ENCODE measurements at regions not wholly inside any gene's neighbourhood (a gene's known extent, or its start where the extent isn't known, plus 50 kb on each side); places are given as distances from the start of the nearest gene placed in this dataset.

GRCh38 chr5:82614706-82615105, 336.6 kb upstream of the RPS23 start:
- Histone ChIP-seq H3K9me3 (ENCODE audit: insufficient read depth in 2 of 2, low read depth in 1 of 2, low read length in 1 of 2) (0 out of 4 replicates have a peak, but pooled peaks cover 0 to 2% of the 10 kb centered on the region in 2 experiments), H4K20me1 (replicated peaks in 1 of 2; ENCODE audit: control insufficient read depth in 1 of 2, insufficient read depth in 2 of 2, low read length in 2 of 2) (no peaks in the 10 kb centered on the region), H3K23me2 (ENCODE audit: low read depth, low read length) (no peaks in the 10 kb centered on the region), H3K4me1 (replicated peaks in 1 of 4; ENCODE audit: control insufficient read depth in 3 of 4, insufficient read depth in 4 of 4, low read length in 3 of 4) (no peaks in the 10 kb centered on the region), H3K27ac (ENCODE audit: low read depth, low read length) (no peak overlapping the region), H3K14ac (ENCODE audit: insufficient read length) (no peak overlapping the region), H4K91ac (replicated peaks; ENCODE audit: insufficient read length, low read length) (no peak overlapping the region), H3K36me3 (ENCODE audit: control insufficient read depth in 2 of 4, insufficient read depth in 4 of 4, low read length in 3 of 4) (no peaks in the 10 kb centered on the region), H2AK5ac (ENCODE audit: low read depth, low read length) (no peak overlapping the region), H3K27me3 (replicated peaks in 1 of 4; ENCODE audit: control insufficient read depth in 3 of 4, extremely low read depth in 1 of 4, insufficient read depth in 3 of 4, low read length in 3 of 4) (no peaks in the 10 kb centered on the region), H3K4ac (replicated peaks; ENCODE audit: insufficient read length, low read depth, low read length) (no peak overlapping the region), H2AFZ (ENCODE audit: low read length) (no peak overlapping the region), H3K4me2 (ENCODE audit: insufficient read depth in 1 of 2, low read depth in 2 of 2, low read length in 2 of 2) (no peak overlapping the region), H2BK5ac (ENCODE audit: low read depth, low read length) (no peak overlapping the region), H3K4me3 (ENCODE audit: extremely low read depth in 1 of 4, insufficient read depth in 2 of 4, low read depth in 3 of 4, low read length in 4 of 4) (no peak overlapping the region), H3K79me2 (ENCODE audit: control insufficient read depth in 1 of 2, insufficient read depth in 2 of 2, low read length in 2 of 2) (no peaks in the 10 kb centered on the region), H2BK15ac (ENCODE audit: low read length) (no peak overlapping the region), H3K18ac (ENCODE audit: extremely low read depth, low read length) (no peak overlapping the region), H2BK120ac (replicated peaks; ENCODE audit: low read depth, low read length) (no peak overlapping the region), H2BK20ac (ENCODE audit: low read length) (no peak overlapping the region), H3K56ac (replicated peaks; ENCODE audit: insufficient read length, low read depth, low read length) (no peak overlapping the region), H2BK12ac (ENCODE audit: low read depth, low read length) (no peak overlapping the region), H3K9ac (replicated peaks in 1 of 4; ENCODE audit: extremely low read depth in 1 of 4, low read depth in 3 of 4, low read length in 3 of 4) (no peak overlapping the region), H3K79me1 (ENCODE audit: low read depth, low read length) (no peaks in the 10 kb centered on the region), H3K23ac (ENCODE audit: insufficient read length) (no peak overlapping the region), H4K8ac (ENCODE audit: extremely low read depth, insufficient read depth, low read length) (no peak overlapping the region), H4K5ac (ENCODE audit: insufficient read length, low read depth, low read length) (no peak overlapping the region)
- FAIRE-seq = no peak
- no peak for DNase-seq (ENCODE audit: low read depth in 1 of 2, low spot score in 2 of 2)
- WGBS, 2 experiments (ENCODE audit: extremely low coverage in 1 of 2, insufficient coverage in 1 of 2, insufficient read length in 1 of 2, insufficient replicate concordance in 2 of 2, low coverage in 1 of 2, low lambda C conversion rate in 2 of 2, missing lambda C conversion rate in 1 of 2) = 89% methylated on average over 3 of the region's 3 CpGs; no CpG with 5 or more reads in 1 of the 2 experiments
- ChIA-PET CTCF (ENCODE audit: partially characterized antibody) (interaction anchor here (1.4 kb wide), 1 partner anchor 13 kb away, joined by 3 read pairs; no protein-coding TSS in a partner anchor), POLR2A (ENCODE audit: partially characterized antibody) (no interaction called here)
- no peak for TF ChIP-seq RBBP5 (IDR thresholded peaks at IDR 0.05; ENCODE audit: borderline replicate concordance, low read depth, low read length)
- no peak for TF ChIP-seq KDM5A (IDR thresholded peaks at IDR 0.05; ENCODE audit: low read length)
- TF ChIP-seq CBX8 (IDR thresholded peaks at IDR 0.05; ENCODE audit: borderline replicate concordance, low read depth, low read length) = no peak
- no peak for TF ChIP-seq TAF1 (IDR thresholded peaks at IDR 0.05; ENCODE audit: low read depth, low read length)
- TF ChIP-seq RNF2 (IDR thresholded peaks at IDR 0.05; ENCODE audit: borderline replicate concordance, low read depth, low read length, missing control alignments, poor library complexity, severe bottlenecking) = no peak
- TF ChIP-seq SIN3A (conservative IDR thresholded peaks at IDR 0.05 in 1 of 2, IDR thresholded peaks at IDR 0.05 in 1 of 2; ENCODE audit: low read depth in 1 of 2, low read length in 2 of 2) = no peak
- TF ChIP-seq, protein P1, sequence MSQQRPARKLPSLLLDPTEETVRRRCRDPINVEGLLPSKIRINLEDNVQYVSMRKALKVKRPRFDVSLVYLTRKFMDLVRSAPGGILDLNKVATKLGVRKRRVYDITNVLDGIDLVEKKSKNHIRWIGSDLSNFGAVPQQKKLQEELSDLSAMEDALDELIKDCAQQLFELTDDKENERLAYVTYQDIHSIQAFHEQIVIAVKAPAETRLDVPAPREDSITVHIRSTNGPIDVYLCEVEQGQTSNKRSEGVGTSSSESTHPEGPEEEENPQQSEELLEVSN (IDR thresholded peaks at IDR 0.05) = no peak
- TF ChIP-seq CTBP2 (IDR thresholded peaks at IDR 0.05; ENCODE audit: borderline replicate concordance, insufficient read depth, insufficient read length, low read length) = no peak
- no peak for TF ChIP-seq POU5F1 (IDR thresholded peaks at IDR 0.05; ENCODE audit: low read depth, low read length)
- no peak for TF ChIP-seq GTF2F1 (IDR thresholded peaks at IDR 0.05; ENCODE audit: borderline replicate concordance, low read depth, low read length)
- no peak for TF ChIP-seq NANOG (IDR thresholded peaks at IDR 0.05; ENCODE audit: insufficient read depth, low read depth, low read length, poor library complexity, severe bottlenecking)
- TF ChIP-seq SIRT6 (IDR thresholded peaks at IDR 0.05; ENCODE audit: low read length) = no peak
- no peak for TF ChIP-seq CEBPB (IDR thresholded peaks at IDR 0.05; ENCODE audit: low read depth, low read length)
- TF ChIP-seq EZH2 (IDR thresholded peaks at IDR 0.05; ENCODE audit: low read depth, low read length, severe bottlenecking) = no peak

Measured in H1 (cell line).